Mucosa of descending colon (tissue), 3 donors: ENCODE measurements at regions not wholly inside any gene's neighbourhood (a gene's known extent, or its start where the extent isn't known, plus 50 kb on each side); places are given as distances from the start of the nearest gene placed in this dataset.

Experiments used
- ATAC-seq: fragments of 200-7000 bp; cut with Tn5 transposase; one replicate; pipeline ENCODE4 v1.9.1; 2020; ENCODE audit warnings: mild to moderate bottlenecking, moderate library complexity
- DNase-seq, 3 donors: peaks; one replicate each; pipeline ENCODE4 v3.0.0-alpha.2; 2020
- H3K36me3 ChIP-seq: fragments of 200-600 bp; one replicate; pipeline ENCODE4 v1.8.0; 2021; ENCODE audit warnings: low read depth, mild to moderate bottlenecking
- H3K4me1 ChIP-seq: fragments of 200-600 bp; one replicate; pipeline ENCODE4 v1.8.0; 2021; ENCODE audit warnings: low read depth, mild to moderate bottlenecking
- H3K4me3 ChIP-seq: fragments of 200-600 bp; one replicate; pipeline ENCODE4 v1.8.0; 2021; ENCODE audit warnings: mild to moderate bottlenecking
- H3K9me3 ChIP-seq: fragments of 200-600 bp; one replicate; pipeline ENCODE4 v1.8.0; 2021; ENCODE audit warnings: mild to moderate bottlenecking
- CTCF ChIP-seq: fragments of 200-600 bp; IDR thresholded peaks from one replicate; pipeline ENCODE4 v1.8.0; 2022; ENCODE audit warnings: antibody characterized with exemption, mild to moderate bottlenecking
- intact Hi-C, 2 donors: fragments of 100-400 bp; cut with DNase I in 1 of 2; cut with micrococcal nuclease in 1 of 2; formaldehyde crosslinking; loops; one replicate each; pipeline versions ENCODE4 v1.11.0 to v1.11.1; 2022; cut with DNase I, micrococcal nuclease
- donor health status: DM: no; HTN: no; CAD: no; lungs with moderate emphysema.
- donor health status: DM: no; HTN: no; CAD: no.
- donor health status: DM: no; HTN: yes; CAD: no.

GRCh38 chr4:35250761-35251160 is 993.6 kb downstream of the ARAP2 start:
- Histone ChIP-seq H3K9me3 (peaks cover 4% of the 10 kb centered on the region), H3K4me3 (no peak overlapping the region), H3K4me1 (no peaks in the 10 kb centered on the region), H3K36me3 (no peaks in the 10 kb centered on the region)
- intact Hi-C loops: no loop called here
- ATAC-seq (no peak), DNase-seq (no peak)
- TF ChIP-seq CTCF: no peak

GRCh38 chr4:35252071-35252470 is 992.2 kb downstream of the ARAP2 start:
- intact Hi-C loops: no loop called here
- peaks cover 4% of the 10 kb centered on the region for H3K9me3 ChIP-seq
- TF ChIP-seq CTCF: no peak
- ATAC-seq: no peak
- H3K36me3 ChIP-seq: no peaks in the 10 kb centered on the region
- H3K4me1 ChIP-seq: no peaks in the 10 kb centered on the region
- H3K4me3 ChIP-seq: no peak overlapping the region
- no peak for DNase-seq

- ATAC-seq: no peak
- no peak for TF ChIP-seq CTCF
- H3K4me3 ChIP-seq: no peak overlapping the region
- H3K4me1 ChIP-seq: no peaks in the 10 kb centered on the region
- DNase-seq: no peak
- no peaks in the 10 kb centered on the region for H3K36me3 ChIP-seq
- intact Hi-C loops: no loop called here
- H3K9me3 ChIP-seq: peaks cover 8% of the 10 kb centered on the region
These were observed 991.4 kb downstream of the ARAP2 start for GRCh38 chr4:35252866-35253265.

- no peak for DNase-seq
- TF ChIP-seq CTCF: no peak
- ATAC-seq: no peak
- peaks cover 11% of the 10 kb centered on the region for H3K9me3 ChIP-seq
- no peak overlapping the region for H3K4me3 ChIP-seq
- intact Hi-C loops: no loop called here
- no peaks in the 10 kb centered on the region for H3K4me1 ChIP-seq
- H3K36me3 ChIP-seq: no peaks in the 10 kb centered on the region
These were observed 991.0 kb downstream of the ARAP2 start for GRCh38 chr4:35253331-35253730.

GRCh38 chr4:35286434-35286833 is 957.9 kb downstream of the ARAP2 start:
- no peaks in the 10 kb centered on the region for H3K4me1 ChIP-seq
- DNase-seq: no peak
- ATAC-seq: no peak
- H3K9me3 ChIP-seq: peaks cover 24% of the 10 kb centered on the region
- TF ChIP-seq CTCF: no peak
- no peaks in the 10 kb centered on the region for H3K36me3 ChIP-seq
- H3K4me3 ChIP-seq: no peak overlapping the region
- intact Hi-C loops: no loop called here
